ENCODE measurements at regions not wholly inside any gene's neighbourhood (a gene's known extent, or its start where the extent isn't known, plus 50 kb on each side); places are given as distances from the start of the nearest gene placed in this dataset.
"Not testable (repeated sequence)": the region's sequence is repeated elsewhere in the genome, so short reads cannot be mapped to it uniquely, and the experiment has no call there.

- TF ChIP-seq E4F1 (IDR thresholded peaks at IDR 0.05; ENCODE audit: borderline replicate concordance, partially characterized antibody) (no peak), YBX1 (IDR thresholded peaks at IDR 0.05) (no peak), NFIC (IDR thresholded peaks at IDR 0.05; ENCODE audit: low read depth, low read length) (no peak)
- TF ChIP-seq, protein P1, sequence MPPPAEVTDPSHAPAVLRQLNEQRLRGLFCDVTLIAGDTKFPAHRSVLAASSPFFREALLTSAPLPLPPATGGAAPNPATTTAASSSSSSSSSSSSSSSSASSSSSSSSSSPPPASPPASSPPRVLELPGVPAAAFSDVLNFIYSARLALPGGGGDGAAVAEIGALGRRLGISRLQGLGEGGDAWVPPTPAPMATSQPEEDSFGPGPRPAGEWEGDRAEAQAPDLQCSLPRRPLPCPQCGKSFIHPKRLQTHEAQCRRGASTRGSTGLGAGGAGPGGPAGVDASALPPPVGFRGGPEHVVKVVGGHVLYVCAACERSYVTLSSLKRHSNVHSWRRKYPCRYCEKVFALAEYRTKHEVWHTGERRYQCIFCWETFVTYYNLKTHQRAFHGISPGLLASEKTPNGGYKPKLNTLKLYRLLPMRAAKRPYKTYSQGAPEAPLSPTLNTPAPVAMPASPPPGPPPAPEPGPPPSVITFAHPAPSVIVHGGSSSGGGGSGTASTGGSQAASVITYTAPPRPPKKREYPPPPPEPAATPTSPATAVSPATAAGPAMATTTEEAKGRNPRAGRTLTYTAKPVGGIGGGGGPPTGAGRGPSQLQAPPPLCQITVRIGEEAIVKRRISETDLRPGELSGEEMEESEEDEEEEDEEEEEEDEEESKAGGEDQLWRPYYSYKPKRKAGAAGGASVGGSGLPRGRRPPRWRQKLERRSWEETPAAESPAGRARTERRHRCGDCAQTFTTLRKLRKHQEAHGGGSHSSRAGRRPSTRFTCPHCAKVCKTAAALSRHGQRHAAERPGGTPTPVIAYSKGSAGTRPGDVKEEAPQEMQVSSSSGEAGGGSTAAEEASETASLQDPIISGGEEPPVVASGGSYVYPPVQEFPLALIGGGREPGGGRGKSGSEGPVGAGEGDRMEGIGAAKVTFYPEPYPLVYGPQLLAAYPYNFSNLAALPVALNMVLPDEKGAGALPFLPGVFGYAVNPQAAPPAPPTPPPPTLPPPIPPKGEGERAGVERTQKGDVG (CRISPR knock-in tag; IDR thresholded peaks at IDR 0.05) = no peak
These were observed 197.3 kb upstream of the FOLH1 start (continued) for GRCh38 chr11:49405743-49406142.

DNA sequence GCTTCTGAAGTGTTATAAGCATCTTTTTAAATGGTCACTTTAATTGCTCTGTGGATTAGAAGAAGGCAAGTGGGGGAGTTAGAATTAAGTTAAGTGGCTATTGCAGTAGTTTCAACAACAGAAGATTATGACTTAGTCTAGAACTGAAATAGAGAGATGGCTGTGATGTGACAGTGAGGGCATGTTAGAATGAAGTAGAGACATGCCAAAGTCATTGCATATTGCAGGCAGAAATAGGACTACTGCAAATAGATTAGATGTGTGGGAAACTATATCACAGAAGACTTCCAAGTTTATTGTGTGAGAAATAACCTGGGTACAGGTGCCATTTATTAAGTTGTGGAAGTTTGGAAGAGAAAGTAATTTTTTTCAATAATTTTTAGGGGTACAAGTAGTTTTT is 187.4 kb upstream of the FOLH1 start:
- H3K4me2 ChIP-seq (ENCODE audit: control insufficient read depth, insufficient read depth); BruUV-seq (replicated peaks); H3K9me3 ChIP-seq (replicated peaks; ENCODE audit: control insufficient read depth, insufficient read depth, low read length); H3K27me3 ChIP-seq (replicated peaks in 1 of 2; ENCODE audit: control insufficient read depth in 2 of 2, insufficient read depth in 2 of 2, low read length in 1 of 2); H3K4me3 ChIP-seq; H3K27ac ChIP-seq (ENCODE audit: control insufficient read depth, insufficient read depth); POLR2A ChIA-PET; H3K36me3 ChIP-seq (ENCODE audit: control insufficient read depth in 2 of 2, insufficient read depth in 2 of 2, low read length in 1 of 2); CTCF ChIA-PET; intact Hi-C loops (cut with micrococcal nuclease; ENCODE audit: unreplicated experiment); H3K79me2 ChIP-seq (ENCODE audit: control insufficient read depth, insufficient read depth, low read length); H3K9ac ChIP-seq (ENCODE audit: control insufficient read depth, insufficient read depth, low read length); SMC1A ChIA-PET (ENCODE audit: uncharacterized antibody, unreplicated experiment); H3K4me1 ChIP-seq (ENCODE audit: control insufficient read depth, insufficient read depth, low read length); FAIRE-seq; ATAC-seq; H4K20me1 ChIP-seq (ENCODE audit: control insufficient read depth, insufficient read depth); DNase-seq (ENCODE audit: low read depth, low spot score); H2AFZ ChIP-seq (ENCODE audit: control insufficient read depth, low read depth, low read length); RAD21 ChIA-PET (ENCODE audit: unreplicated experiment); in situ Hi-C loops (cut with MboI): not testable (repeated sequence)

GRCh38 chr11:49390362-49390761 is 182.0 kb upstream of the FOLH1 start:
- intact Hi-C loops (cut with micrococcal nuclease; ENCODE audit: unreplicated experiment); ATAC-seq; in situ Hi-C loops (cut with MboI): not testable (repeated sequence)

More at GRCh38 chr11:49390362-49390761, 182.0 kb upstream of the FOLH1 start:
- H3K36me3 ChIP-seq (ENCODE audit: control insufficient read depth in 2 of 2, insufficient read depth in 2 of 2, low read length in 1 of 2); H3K27ac ChIP-seq (ENCODE audit: control insufficient read depth, insufficient read depth); H3K4me2 ChIP-seq (ENCODE audit: control insufficient read depth, insufficient read depth); H2AFZ ChIP-seq (ENCODE audit: control insufficient read depth, low read depth, low read length); H3K4me1 ChIP-seq (ENCODE audit: control insufficient read depth, insufficient read depth, low read length); H3K9ac ChIP-seq (ENCODE audit: control insufficient read depth, insufficient read depth, low read length); POLR2A ChIA-PET; BruUV-seq (replicated peaks); H3K4me3 ChIP-seq; H3K79me2 ChIP-seq (ENCODE audit: control insufficient read depth, insufficient read depth, low read length); FAIRE-seq; H4K20me1 ChIP-seq (ENCODE audit: control insufficient read depth, insufficient read depth); DNase-seq (ENCODE audit: low read depth, low spot score); H3K27me3 ChIP-seq (replicated peaks in 1 of 2; ENCODE audit: control insufficient read depth in 2 of 2, insufficient read depth in 2 of 2, low read length in 1 of 2); CTCF ChIA-PET; SMC1A ChIA-PET (ENCODE audit: uncharacterized antibody, unreplicated experiment); H3K9me3 ChIP-seq (replicated peaks; ENCODE audit: control insufficient read depth, insufficient read depth, low read length); RAD21 ChIA-PET (ENCODE audit: unreplicated experiment): not testable (repeated sequence)
- 1% methylated on average over 5 of the region's 5 CpGs for WGBS (ENCODE audit: insufficient coverage, insufficient replicate concordance, low lambda C conversion rate, missing lambda C conversion rate)

All from GM12878 (cell line).